Limb (tissue), 2 donors: ENCODE measurements at regions not wholly inside any gene's neighbourhood (a gene's known extent, or its start where the extent isn't known, plus 50 kb on each side); places are given as distances from the start of the nearest gene placed in this dataset.
"Not testable (repeated sequence)": the region's sequence is repeated elsewhere in the genome, so short reads cannot be mapped to it uniquely, and the experiment has no call there.

Source experiments
- DNase-seq, 2 donors: peaks; one replicate each; pipeline ENCODE4 v3.0.0-alpha.2; 2016; ENCODE audit errors: extremely low spot score in 2 of 2

DNA sequence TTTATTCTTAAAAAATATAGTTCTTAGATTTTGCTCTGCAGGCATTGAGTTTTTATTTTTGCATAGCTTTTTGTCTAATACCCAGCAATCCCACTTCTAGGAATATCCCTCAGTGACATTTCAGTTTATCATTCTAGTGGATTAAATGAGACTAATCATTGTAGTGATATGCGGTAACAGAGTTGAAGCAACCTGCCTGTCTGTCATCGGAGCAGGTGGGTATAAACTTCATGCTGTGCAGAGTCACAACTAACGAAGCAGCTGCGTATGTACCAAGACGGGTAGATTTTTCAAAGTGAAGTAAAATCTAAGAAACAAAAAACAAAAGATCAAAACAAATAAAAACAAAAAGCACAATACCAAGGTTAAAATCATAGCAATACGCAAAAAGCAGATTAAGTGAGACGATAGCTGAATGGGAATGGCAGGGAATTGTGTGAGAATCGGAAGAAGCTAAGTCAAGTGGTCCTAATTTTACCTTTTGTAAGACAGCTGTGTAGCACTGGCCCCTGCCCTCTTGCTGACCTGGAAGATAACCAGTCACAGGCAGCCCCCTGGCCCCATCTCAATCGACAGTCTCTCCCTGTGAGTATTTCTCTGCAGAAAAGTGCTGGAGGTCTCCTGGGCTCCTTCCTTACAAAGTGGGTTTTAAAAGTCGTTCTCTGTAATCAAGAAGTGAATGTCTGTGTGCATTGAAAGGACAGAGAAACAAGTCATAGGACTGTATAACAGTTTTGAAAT is 169.2 kb downstream of the OR2B2 start:
- DNase-seq, result no peak

DNA sequence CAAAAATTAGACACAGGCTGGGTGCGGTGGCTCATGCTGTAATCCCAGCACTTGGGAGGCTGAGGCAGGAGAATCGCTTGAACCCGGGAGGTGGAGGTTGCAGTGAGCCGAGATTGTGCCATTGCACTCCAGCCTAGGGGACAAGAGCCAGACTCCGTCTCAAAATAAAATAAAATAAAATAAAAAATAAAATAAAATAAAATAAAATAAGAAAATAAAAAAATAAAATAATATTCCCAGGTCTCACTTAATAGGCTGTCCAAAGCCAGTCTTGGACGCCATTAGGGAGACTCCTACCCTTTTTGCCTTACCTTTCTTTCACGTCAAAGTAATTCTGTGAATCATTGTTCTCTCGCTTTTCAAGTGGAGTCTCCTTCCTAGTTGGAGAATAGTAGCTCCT is 172.3 kb downstream of the OR2B2 start:
- DNase-seq, result not testable (repeated sequence)

GRCh38 chr6:27736686-27737085 is 175.5 kb downstream of the OR2B2 start:
- DNase-seq, result no peak

DNA sequence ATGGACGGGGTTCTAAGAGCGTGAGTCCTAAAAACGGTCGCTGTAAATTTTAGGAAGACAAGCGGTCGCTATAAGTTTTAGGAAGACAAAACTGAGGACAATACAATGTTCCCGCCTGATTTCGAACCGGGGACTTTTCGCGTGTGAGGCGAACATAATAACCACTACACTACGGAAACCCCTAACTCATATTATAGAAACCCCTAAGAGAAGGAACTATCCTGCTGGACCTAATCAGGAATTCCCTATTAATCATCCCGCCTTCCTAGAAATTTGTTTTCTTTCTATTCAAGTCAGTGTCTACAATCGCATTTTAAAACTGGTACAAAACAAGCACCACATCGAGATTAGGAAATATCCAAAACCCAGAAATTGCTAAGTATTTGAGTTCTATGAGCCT is 183.8 kb downstream of the OR2B2 start:
- no peak for DNase-seq

DNA sequence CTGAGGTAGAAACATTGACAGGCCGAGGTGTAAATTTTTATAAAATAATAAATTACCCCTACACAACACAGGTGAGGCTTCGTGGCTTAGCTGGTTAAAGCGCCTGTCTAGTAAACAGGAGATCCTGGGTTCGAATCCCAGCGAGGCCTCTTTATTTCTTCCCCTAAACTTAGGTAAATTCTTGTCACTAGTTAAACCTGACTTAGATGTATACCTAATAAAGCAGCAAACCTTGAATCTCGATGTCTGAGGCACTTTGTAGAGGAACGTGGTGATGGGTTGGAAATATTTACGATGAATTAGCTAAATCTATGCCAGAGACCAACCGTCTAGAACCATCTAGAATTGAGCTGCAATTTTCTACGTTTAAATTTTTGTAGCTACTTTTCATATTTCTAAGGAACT is 185.6 kb downstream of the OR2B2 start:
- DNase-seq, result no peak

DNA sequence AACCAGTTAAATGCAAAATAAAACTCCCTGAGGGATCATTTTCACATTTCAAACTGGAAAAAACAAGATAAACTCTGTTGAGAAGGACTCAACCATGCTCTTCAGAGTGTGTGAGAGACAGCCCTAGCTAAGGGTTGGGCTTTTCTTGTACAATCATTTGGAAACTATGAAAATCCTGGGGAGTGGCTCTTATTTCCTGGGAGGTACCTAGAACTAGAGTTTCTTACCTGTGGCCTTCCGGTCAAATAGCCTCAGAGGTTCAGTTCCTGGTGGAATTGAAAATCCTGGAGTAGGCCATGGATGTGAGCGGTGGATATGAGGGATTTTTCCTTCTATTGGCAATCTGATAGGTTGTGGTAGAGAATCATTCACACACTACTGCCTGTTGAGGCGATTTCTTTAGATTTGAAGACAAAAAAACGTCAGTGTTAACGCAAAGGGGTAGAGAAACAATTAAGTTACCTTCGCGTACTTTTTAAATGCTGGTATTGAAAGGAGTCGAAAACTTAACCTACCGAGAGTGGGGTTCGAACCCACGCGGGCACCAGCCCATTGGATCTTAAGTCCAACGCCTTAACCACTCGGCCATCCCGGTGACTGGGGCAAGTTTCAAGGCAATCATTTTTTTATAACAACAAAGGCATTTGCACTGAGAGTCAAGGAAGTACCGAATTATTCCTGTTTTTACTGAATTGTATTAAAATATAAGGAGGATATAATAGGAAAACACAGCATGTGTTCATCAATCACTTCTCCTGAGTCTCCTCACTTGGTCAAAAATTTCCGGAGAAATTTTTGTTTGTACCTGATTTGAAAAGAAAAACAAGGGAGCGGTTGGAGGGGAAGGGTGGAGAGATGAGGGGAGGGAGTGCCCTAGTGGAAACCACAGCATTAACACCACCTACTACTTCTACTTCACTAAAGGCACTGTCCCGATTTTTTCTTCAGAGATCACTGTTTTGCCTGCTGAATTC is 191.3 kb downstream of the OR2B2 start:
- no peak for DNase-seq

- DNase-seq, result not testable (repeated sequence)
Observed at GRCh38 chr6:27719039-27719438, 193.2 kb downstream of the OR2B2 start.

GRCh38 chr6:27706431-27706830 is 205.8 kb downstream of the OR2B2 start:
- no peak for DNase-seq

DNA sequence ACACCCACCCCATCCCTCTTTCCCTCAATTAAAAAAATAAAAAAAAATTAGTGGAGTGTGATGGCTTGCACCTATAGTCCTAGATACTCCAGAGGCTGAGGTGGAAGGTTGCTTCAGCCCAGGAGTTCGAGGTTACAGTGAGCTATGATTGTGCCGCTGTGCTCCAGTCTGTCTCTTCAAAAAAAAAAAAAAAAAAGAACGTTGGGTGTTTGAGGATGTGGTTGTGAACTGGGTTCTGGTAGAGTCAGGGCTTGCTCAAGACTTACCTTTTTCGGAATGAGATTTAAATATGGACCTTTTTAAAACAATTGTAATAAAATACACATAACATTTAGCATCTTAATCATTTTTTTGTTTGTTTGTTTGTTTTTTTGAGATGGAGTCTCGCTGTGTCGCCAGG is 211.9 kb downstream of the OR2B2 start:
- DNase-seq, result no peak

GRCh38 chr6:27694547-27694874 is 217.7 kb downstream of the OR2B2 start:
- DNase-seq, result no peak

GRCh38 chr6:27693766-27694546 is 218.2 kb downstream of the OR2B2 start:
- DNase-seq, result peak; percentile 65 to 72

DNA sequence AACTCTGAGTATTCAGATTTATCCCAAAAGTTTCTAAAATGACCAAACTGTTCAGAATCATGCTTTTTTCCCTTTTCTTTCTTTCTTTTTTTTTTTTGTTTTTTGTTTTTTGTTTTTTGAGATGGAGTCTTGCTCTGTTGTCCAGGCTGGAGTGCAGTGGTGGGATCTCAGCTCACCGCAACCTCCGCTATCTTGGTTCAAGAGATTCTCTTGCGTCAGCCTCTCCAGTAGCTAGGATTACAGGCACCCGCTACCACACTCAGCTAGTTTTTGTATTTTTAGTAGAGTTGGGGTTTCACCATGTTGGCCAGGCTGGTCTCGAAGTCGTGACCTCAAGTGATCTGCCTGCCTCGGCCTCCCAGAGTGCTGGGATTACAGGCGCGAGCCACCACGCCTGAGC is 219.2 kb upstream of the ZNF184 start:
- DNase-seq, result not testable (repeated sequence)

DNA sequence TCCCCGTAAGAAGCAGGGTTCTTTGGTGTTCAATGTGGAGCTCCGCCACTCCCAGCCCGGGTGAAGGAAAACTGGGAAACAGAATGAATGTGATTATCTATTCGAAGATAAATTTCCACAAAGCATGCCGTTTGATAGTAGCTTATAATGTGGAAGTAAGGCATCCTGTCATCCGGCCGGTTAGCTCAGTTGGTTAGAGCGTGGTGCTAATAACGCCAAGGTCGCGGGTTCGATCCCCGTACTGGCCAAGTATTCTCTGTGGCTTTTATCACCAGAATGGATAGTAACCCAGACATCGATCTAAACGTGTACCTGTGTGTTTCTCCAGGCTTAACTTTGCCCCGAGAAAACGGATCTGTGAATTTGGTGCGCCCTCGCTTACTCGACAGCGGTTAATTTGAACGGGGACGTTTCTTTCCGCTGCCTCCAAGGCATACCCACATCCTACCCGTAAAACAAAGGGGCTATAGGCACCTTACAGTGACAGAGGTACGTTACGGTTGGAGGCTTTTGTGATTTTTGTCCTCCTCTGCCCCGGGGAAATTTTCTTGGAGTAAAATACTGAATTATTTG is 215.2 kb upstream of the ZNF184 start:
- DNase-seq, result peak; percentile 78 to 89

GRCh38 chr6:27687154-27688013 is 214.5 kb upstream of the ZNF184 start:
- DNase-seq, result peak; percentile 80 to 87

DNA sequence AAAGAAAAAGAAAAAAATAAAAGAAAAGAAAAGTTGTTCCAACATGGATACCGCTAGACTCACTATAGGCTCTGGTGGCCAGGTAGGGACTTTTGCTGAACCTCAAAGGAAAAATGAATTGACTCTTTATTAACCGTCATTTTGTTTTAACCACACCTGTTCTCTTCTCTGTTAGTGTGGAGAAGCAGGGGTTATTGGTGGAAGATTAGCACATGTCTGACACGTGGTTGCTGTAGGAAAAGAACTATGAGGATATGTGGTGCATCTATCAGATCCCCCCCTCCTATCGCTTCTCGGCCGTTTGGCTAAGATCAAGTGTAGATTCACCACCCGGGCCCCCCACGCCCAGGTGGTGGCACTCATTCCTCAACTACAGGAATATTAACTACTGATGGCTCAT is 212.4 kb upstream of the ZNF184 start:
- no peak for DNase-seq

DNA sequence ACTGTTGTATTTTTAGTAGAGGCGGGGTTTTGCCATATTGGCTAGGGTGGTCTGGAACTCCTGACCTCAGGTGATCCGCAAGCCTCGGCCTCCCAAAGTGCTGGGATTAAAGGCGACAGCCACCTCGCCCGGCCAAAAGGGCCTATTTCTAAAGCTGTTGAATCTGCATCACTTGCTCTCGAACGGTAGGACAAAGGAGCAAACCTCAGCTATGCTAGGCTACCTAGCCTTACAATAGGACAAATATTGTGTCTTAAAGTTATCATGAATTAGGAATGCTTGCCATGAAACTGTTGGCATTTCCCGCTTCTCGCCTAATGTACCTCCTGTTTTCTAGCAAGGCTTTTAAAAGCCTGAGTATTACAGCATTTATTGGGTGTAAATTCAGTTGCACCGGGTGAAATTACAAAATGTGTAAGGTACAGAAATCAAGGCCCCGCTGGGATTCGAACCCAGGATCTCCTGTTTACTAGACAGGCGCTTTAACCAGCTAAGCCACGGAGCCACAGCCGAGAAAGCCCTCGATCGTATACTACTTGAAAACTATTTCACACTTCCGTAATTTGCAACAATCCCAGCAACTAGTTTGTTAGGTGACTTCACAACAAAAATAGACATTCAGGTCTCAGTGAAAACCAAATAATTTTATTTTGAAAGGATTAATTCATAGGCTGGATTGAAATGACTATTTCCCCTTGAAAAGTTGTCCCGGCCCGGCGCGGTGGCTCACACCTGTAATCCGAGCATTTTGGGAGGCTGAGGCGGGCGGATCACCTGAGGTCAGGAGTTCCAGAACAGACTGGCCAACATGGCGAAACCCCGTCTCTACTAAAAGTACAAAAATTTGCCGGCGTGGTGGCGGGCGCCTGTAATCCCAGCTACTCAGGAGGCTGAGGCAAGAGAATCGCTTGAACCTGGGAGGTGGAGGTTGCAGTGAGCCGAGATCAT is 211.6 kb upstream of the ZNF184 start:
- no peak for DNase-seq

DNA sequence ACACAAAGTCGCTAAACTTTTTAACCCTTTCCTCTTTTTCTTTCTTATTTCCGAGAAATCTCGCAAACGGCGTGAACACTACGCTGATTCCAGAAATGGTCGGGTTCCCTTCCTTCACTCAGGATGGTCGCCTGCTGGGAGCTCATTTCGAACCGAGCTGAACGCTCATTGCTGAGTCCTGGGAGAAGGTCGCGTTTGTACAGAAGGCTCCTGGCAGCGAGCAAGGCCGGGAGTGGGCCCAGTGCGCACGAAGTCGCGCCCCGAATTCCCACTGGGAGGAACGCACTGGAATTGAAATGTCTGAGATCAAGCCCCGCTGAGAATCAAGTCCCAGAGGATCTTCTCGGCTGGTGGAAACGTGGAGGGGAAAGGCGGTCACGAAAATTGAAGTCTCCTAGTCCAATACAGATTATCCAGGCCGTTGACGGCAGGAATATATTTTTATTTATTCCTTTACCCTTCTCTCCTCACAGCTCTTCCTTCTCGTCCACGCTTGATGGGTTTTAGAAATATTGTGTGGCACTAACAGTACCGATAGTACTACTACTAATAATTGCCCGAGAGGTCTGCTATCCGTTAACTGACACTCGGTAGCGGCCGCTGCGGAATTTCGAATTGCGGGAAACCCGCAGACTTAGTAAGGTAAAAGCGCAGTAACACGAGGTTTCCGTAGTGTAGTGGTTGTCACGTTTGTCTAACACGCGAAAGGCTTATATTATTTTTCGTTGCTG is 207.2 kb upstream of the ZNF184 start:
- no peak for DNase-seq

- DNase-seq, result no peak
Observed at GRCh38 chr6:27679308-27679963, 206.5 kb upstream of the ZNF184 start.
